ENCODE measurements at regions not wholly inside any gene's neighbourhood (a gene's known extent, or its start where the extent isn't known, plus 50 kb on each side); places are given as distances from the start of the nearest gene placed in this dataset.
"Not testable (repeated sequence)": the region's sequence is repeated elsewhere in the genome, so short reads cannot be mapped to it uniquely, and the experiment has no call there.

GRCh38 chr12:30203981-30204380 lies 420.2 kb upstream of the TMTC1 start:
- no peak for DNase-seq (ENCODE audit: low read depth)

DNA sequence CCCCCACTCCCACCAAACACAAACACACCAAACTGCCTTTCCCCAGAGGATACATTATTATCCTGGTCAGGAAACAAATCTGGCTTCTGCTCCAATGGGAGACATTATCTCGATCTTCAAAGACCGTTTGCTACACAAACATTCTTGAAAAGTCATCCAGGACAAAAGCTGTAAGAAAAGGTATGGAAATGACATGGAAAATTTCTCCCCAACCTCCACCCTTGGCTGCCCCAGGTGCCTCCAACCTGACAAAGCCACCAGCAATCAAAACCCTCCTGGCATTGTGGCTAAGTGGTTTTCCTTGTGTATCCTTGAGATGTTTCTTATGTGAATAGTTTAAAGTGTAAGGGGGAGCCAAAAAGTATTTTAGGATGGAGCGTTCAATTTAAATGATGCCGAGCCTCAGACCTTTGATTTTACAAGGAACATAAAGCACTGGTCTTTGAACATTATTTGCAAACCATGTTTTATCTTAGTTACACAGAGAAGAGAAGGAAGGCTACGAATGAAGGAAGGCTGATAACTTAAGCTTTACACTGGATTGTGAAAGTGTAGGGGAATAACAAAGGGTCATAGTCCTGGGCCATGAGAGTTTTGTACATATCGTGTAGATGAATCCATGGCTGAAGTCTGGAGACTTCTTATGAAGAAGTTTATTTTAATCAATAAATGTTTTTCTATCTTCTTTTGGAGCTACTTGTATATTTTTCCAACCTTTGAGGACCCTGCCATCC lies 418.9 kb upstream of the TMTC1 start:
- DNase-seq (ENCODE audit: low read depth) = no peak

GRCh38 chr12:30201301-30202160 lies 417.8 kb upstream of the TMTC1 start:
- no peak for DNase-seq (ENCODE audit: low read depth)

DNA sequence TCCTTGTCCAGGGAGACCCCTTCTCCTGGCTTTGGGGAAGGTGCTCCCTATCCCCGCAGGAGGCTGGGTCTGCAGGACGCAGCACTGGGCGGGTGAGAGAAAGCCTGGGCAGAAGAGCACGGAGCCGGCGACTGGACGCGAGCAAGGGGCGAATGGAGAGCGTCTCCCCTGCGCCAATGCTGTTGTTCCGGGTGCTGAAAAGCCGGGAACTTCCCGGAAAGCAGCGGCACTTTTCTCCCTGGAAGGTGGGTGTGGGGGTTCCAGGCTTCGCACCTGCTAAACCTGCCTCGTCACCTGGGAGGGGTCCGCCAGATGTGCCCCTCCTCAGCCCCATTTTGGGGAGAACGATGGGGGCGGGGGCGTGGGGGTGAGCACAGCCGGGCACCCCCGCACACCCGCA lies 417.1 kb upstream of the TMTC1 start:
- DNase-seq (ENCODE audit: low read depth) = no peak

DNA sequence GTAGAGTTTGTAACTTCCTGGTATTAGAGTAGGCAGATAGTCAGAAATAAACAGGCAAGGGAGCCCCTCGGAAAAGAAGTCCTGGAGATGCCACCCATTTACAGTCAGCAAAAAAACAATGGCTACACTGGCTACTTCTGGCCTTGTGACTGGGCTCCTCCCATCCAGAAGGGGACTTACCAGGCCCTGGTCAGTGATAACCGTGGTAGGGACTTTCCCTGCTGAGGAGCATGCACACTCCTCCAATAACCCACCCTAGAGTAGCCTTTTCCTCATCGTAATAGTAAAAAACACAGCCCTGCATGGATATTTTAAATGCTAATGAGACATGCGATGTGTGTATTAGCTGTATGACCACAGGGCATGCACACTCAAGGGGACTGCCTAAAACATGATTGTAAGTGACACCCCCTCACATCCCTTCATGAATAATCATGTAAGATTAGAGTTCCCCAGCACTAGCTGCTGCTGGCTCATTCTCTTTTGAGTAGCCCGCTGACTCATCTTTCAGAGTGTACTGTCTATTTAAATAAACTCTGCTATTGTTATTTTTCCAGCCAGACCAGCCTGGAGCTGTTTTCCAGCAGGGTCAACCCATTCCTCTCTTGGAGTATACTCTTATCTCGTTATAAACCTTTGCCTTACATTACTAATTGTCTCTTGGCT lies 413.8 kb upstream of the TMTC1 start:
- peak; percentile 2 for DNase-seq (ENCODE audit: low read depth)

DNA sequence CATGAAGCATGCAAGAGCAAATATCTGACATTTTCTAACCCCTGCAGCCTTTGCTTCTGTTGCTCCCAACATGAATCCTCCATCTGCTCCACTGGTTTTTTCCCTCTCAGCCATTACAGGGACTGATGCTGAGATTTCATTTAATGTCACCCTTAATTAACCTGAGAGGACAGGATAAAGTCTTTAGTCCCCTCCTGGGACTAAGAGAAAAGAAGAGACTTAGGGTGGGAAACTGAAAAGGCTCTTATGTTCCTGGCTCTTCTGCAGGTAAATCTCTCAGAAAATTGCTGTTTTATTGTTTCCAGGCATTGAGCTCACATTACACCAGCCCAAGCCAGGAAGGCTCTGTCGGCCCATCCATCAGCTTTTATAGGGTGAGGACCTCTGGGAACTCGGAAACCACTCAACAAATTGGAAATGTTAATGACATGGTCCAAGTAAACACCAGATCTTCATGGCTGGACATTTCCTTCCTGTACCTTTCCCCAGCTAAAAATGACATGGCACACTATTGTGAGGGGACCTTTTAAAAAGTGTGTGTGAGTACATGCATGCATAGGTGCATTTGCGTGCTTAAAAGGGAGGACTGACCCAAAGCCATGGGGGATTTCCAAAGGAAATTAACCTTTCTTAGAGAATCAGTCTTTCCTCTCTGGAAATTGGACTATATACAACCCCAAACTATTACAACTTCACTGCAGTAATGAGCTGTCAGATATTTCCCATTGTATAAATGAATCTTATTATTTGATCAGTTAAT lies 408.1 kb upstream of the TMTC1 start:
- no peak for DNase-seq (ENCODE audit: low read depth)

DNA sequence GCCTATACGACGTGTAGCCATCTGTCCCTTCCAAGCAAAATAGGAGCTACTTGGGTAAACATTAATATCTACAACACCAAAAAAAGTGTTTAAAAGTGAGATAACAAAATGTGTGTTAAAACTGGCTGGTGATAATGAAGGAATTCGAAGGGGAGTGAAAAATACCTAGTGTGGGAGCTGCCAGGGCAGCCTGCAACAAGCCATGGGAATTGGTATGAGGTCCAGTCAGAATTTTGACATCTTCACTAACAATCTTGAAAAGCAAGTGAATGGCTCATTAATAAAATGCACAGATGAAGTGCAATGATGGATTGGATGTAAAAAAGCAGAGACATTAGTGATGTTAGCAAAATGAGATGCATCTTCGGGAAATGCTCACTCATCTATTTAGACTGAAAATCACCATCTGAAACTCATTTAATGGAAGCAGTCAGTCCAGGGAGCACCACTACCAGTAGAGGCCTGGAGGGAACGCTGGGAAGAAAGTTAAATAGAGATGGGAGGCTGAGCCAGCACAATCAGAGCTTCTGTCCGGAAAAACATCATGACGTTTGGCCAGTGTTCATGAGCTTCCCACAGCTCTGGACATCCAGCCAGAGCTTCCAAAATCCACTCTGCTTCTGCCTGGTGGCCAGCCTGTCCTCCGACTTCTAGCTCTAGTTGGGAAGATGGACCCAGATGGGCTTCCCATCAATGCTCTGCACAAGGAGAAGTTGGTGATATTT lies 405.0 kb upstream of the TMTC1 start:
- no peak for DNase-seq (ENCODE audit: low read depth)

DNA sequence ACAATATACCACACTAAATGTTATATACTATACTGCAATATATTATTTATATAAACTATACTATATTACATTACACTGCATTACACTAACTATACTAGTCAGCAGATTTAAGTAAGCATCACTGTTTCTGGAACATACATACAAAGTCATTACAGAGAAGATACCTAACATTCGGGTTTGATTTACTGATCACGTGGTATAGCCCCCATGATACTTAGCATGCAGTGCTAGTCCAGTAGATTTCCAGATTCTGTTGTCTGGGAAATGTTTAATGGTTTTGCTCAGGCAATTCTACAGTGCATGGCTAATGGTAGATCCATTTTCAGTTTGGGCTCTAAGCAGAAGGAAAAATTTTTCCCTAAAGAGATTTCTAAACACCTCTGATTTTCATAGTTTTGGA lies 403.7 kb upstream of the TMTC1 start:
- DNase-seq (ENCODE audit: low read depth) = no peak

- DNase-seq (ENCODE audit: low read depth) = no peak
These were observed 397.6 kb upstream of the TMTC1 start for GRCh38 chr12:30181334-30181733.

GRCh38 chr12:30180602-30181001 lies 396.9 kb upstream of the TMTC1 start:
- DNase-seq (ENCODE audit: low read depth) = no peak

DNA sequence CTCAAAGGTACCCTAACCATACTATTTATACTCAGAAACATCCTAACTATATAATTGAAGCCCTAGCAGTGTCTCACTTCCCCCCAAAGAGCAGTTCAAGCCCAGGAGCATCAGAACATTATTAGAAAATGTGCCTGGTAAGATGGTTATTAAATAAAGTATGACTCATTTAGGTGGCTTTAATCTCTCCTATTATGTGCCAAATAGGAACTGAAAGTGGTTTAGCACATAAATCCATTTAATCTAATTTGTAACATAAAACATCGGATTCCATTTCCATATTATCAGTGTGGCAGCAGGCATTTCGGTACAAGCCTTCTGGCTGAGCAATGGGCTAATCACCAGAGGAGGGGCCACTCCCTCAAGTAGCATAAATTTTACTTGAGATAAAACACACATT lies 395.2 kb upstream of the TMTC1 start:
- no peak for DNase-seq (ENCODE audit: low read depth)

DNA sequence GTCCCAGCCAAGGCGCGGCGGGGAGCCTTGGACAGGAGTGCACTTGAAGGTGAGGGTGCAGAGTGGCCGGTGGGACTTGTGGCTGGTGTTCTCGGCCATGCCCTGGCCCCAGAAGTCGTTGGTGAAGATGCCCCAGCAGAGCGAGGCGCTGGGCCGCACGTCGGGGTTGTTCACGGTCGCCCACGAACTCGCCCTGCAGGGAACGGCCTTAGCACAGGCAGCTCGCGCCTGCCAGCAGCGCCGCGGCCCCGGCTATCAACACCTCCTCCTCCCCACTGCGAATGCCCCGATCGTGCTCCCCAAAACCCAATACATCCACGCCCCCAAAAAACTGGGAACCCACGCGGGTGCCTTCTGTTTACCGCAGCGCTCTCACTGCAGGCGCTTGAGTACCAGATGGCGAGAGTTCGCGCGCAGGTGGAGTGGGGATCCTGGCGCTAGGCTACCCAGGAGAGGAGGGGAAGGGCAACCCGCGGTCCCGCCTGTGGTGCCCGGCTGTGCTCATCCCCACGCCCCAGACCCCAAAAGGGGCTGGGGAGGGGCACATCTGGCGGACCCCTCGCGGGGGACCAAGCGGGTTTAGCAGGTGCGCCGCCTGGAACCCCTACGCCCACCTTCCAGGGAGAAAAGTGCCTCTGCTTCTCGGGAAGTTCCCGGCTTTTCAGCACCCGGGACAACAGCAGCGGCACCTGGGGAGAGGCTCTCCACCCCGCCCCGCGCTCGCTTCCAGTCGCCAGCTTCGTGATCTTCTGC lies 386.3 kb upstream of the TMTC1 start:
- no peak for DNase-seq (ENCODE audit: low read depth)

- DNase-seq (ENCODE audit: low read depth) = no peak
These were observed 382.5 kb upstream of the TMTC1 start for GRCh38 chr12:30166006-30166795.

GRCh38 chr12:30164382-30165318 lies 380.9 kb upstream of the TMTC1 start:
- no peak for DNase-seq (ENCODE audit: low read depth)

DNA sequence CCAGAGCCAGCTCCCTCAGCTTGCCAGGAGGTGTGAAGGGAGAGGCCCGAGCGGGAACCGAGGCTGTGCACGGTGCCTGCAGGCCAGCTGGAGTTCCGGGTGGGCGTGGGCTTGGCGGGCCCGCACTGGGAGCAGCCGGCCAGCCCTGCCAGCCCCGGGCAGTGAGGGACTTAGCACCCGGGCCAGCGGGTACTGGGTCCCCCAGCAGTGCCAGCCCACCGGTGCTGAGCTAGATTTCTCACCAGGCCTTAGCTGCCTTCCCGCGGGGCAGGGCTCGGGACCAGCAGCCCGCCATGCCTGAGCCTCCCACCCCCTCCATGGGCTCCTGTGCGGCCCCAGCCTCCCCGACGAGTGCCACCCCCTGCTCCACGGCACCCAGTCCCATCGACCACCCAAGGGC lies 373.1 kb upstream of the TMTC1 start:
- DNase-seq (ENCODE audit: low read depth) = not testable (repeated sequence)

- peak; percentile 6 for DNase-seq (ENCODE audit: low read depth)
These were observed 371.4 kb upstream of the TMTC1 start for GRCh38 chr12:30155001-30155730.

GRCh38 chr12:30153981-30154380 lies 370.2 kb upstream of the TMTC1 start:
- DNase-seq (ENCODE audit: low read depth) = no peak

DNA sequence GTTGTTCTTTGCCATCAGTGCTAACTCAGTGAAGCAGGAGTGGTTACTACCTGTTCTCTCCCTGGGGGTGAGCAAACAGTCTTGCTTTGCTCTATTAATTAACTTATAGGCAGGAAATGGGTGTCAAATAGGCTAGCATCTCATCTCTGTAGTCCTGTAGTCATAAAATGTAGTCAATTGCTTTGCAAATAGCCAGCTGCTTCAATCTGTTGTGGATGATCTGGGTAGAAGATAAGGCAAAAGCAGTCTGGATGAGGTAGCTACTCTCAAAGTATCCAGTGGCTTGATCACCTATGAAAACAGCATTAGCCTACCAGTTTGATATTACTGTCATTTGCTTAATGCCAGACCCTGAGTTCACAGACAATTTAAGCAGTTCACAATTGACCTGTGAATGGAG lies 369.0 kb upstream of the TMTC1 start:
- DNase-seq (ENCODE audit: low read depth) = no peak
